ENCODE measurements at regions not wholly inside any gene's neighbourhood (a gene's known extent, or its start where the extent isn't known, plus 50 kb on each side); places are given as distances from the start of the nearest gene placed in this dataset.

- no peak for DNase-seq (ENCODE audit: low spot score)
These were observed 678.4 kb upstream of the GRM7 start for GRCh38 chr3:6182476-6182875.

DNA sequence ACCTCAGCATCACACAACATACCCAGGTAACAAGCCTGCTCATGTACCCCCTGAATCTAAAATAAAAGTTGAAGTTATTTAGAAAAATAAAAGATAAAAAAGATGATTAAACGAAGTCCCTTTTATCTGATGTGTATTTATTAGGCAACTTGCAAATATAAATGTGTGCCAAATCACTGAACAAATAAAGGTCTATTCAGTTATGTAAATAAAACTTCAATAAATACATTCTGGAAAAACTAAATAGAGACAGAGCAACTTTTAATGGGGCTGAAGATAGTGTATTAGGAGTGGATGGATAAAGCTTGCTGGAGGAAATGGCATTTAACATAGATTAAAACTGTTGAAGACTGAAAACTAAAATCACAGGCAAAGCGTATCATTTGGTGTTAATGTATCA is 678.0 kb upstream of the GRM7 start:
- no peak for DNase-seq (ENCODE audit: low spot score)

DNA sequence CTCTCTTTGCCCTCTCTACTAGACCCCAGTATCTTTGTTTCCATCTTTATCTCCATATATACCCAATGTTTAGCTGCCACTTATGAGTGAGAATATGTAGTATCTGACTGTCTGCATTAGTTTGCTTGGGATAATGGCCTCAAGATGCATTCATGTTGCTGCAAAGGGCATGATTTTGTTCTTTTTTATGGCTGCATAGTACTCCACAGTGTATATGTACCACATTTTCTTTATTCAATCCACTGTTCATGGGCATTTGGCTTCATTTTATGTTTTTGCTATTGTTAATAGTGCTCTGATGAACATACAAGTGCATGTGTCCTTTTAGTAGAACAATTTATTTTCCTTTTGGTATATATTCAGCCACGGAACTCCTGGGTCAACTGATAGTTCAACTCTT is 671.5 kb upstream of the GRM7 start:
- no peak for DNase-seq (ENCODE audit: low spot score)

- no peak for DNase-seq (ENCODE audit: low spot score)
These were observed 656.0 kb upstream of the GRM7 start for GRCh38 chr3:6204891-6205290.

GRCh38 chr3:6216135-6217026 is 644.5 kb upstream of the GRM7 start:
- DNase-seq (ENCODE audit: low spot score) = no peak

DNA sequence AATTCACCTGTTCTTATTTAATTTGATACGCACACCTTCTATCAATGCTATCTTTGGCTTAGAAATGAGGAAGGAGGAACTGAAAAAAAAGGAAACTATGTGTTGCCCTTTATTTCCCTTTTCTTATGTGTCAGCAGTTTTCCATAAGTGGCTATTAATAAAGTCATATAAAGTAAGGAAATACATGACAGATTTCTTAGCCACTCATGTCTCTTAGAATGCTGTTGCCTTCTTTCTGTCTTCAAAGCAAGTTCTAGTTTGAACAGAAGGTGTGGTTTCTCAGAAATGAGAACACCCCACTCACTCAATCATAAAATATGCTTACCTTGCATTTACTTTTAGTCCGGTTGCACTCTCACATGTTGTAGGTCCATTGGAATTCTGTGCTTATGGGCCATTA is 640.5 kb upstream of the GRM7 start:
- no peak for DNase-seq (ENCODE audit: low spot score)

DNA sequence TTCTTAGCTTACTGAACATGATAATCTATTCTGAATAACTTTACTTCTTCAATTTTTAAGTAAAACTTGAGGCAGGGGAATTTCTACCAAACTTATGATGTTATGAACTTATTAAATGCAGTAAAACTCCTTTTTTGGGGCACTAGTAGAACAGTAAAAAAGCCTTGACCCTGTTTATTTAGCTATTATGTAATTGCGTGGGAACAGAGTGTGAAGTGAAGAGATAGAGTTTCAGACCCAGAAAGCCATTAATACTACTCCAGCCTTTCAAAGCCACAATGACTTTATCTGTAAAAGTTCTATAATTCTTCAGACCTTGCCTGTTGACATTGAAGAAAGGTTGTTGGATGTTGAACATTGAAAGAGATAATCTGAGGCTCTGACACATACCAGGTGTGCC is 638.8 kb upstream of the GRM7 start:
- DNase-seq (ENCODE audit: low spot score) = no peak

GRCh38 chr3:6223572-6223971 is 637.3 kb upstream of the GRM7 start:
- no peak for DNase-seq (ENCODE audit: low spot score)

DNA sequence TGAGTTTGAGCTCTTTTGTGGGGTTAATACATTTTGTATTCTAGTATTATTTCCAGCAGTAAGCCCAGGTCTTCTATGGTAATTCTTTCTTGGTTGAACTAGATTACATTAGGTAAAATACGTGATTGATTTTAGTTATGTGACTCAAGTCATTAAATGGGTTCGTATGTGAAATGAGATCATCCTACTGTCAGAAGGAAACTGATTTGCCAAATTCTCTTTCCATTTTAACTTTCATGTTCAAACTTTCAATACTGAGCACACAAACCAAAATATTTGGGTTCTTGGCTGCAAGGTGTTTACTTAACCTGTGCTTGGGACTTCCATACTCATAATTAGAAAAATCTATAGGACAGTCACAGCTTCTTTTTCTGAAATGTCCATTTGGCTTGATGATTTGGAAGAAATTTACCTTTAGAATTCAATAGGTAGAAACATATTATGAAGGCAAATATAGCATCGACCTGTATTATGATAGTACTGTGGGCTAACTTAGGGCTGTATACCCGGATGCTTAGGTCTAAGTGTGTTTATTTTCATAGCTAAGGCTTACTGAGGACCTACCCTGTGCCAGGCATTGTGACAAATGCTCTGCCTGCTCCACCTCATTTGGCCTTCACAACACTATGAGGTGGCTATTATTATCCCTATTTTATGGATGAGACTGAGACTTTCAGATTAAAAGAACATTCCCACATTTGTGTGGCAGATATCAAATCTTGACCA is 631.8 kb upstream of the GRM7 start:
- DNase-seq (ENCODE audit: low spot score) = no peak

GRCh38 chr3:6229778-6230410 is 631.0 kb upstream of the GRM7 start:
- no peak for DNase-seq (ENCODE audit: low spot score)

DNA sequence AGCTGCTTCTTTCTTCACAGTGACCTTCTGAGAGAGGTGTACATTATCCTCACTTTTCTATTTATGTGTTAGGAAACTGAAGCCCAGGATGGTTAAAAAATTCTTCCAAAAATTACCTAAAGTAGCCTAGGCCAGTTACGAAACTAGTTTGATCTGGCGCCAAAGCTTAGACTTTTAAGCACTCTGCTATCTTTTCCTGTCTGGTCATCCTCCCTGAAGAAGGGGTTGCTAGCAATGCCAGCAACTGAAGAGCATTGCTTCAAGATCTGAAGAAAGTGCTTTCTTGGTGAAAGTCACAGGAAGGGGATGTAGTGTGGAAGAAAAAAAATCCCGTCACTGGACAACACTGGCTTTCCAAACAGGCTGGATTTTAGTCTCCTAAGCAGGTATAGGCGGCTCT is 618.8 kb upstream of the GRM7 start:
- no peak for DNase-seq (ENCODE audit: low spot score)

DNA sequence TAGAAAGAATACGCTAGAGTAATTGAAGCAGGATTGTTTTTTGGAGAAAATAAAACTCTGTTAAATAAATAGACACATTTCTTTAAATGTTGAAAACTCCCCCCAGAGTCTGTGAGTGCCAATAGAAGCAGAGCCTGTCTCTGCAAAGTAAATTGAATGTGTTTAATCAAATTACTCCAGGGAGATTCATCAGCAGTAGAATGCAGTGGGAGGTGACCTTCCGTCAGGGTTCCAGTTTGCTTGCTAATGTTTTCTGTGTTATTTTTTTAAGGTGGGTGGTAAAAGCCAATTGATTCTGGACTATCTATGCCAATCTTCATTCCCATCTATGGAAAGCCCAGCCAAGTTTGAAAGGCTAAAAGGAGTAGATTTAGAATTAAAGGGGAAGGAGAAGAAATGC is 612.4 kb upstream of the GRM7 start:
- DNase-seq (ENCODE audit: low spot score) = no peak

GRCh38 chr3:6249679-6250078 is 611.2 kb upstream of the GRM7 start:
- no peak for DNase-seq (ENCODE audit: low spot score)

DNA sequence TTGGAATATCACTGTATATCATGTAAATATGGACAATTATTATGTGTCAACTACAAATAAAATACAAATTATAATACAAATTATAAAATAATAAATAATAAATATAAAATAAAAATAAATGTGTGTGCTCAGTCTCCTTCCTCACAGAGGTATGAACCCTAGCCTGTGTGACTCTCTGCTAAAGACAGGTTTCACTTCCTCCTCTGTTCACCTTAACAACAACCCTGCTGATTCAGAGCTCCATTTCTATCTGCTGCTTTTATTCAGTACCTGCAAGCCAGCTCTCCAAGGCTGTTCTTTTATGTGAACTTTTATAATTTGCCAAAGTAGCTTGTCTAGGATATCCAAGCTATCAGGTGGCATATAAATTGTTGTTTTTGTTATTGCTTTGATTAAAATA is 610.7 kb upstream of the GRM7 start:
- no peak for DNase-seq (ENCODE audit: low spot score)

DNA sequence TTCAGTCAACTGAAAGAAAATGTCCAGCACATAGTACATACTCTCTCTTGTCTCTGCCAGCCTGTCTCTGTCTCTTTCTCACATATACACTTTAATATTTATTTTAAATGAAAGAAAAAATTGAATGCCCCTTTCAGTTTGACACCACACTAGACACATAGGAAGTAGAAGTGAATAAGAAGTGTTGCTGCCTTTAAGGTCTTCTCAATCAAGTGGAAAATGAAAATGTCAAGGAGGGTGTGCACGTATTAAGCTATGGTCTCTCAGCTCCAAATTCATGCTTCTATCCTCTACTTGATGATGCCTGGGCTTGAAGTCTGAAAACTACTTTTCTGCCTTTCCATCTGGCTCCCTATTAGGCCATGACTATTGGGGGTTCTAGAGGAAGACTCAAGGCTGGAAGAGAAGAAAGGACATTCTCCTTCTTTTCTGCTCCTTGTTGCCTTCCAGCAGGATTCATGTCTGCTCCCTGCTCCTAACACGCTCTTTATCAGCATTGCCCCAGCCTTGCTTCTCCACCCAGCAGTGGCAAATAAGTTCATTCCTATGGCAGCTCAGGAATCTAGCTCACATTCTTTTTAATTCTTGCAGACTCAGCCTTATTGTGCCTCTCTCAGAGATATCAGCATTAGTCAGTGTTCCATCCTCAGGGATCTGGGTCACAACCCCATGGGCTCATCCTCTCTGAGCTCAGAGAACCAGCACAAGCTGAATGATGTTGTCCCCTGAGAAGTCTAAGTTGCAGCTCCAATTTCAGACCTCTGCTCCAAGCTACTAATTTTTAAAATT is 609.1 kb upstream of the GRM7 start:
- DNase-seq (ENCODE audit: low spot score) = no peak

GRCh38 chr3:6254490-6254889 is 606.4 kb upstream of the GRM7 start:
- DNase-seq (ENCODE audit: low spot score) = no peak

DNA sequence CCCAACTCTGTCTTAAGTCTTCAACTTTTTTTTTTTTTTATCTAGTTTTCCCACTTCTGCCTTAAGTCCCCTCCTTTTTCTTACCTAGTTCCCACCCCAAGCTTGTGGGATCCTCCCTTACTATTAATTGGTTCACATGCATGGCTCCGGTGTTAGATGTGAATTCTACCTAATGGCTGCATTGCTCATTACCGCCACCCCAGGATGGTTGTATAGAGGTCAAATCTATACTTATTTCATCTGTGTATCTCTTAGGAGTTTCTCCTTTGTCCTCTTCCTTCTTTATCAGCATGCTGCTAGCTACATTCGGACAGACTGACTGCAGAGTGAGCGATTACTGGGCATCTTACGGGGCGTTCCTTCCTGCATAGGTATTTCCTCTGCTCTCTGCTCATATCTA is 605.7 kb upstream of the GRM7 start:
- DNase-seq (ENCODE audit: low spot score) = no peak

DNA sequence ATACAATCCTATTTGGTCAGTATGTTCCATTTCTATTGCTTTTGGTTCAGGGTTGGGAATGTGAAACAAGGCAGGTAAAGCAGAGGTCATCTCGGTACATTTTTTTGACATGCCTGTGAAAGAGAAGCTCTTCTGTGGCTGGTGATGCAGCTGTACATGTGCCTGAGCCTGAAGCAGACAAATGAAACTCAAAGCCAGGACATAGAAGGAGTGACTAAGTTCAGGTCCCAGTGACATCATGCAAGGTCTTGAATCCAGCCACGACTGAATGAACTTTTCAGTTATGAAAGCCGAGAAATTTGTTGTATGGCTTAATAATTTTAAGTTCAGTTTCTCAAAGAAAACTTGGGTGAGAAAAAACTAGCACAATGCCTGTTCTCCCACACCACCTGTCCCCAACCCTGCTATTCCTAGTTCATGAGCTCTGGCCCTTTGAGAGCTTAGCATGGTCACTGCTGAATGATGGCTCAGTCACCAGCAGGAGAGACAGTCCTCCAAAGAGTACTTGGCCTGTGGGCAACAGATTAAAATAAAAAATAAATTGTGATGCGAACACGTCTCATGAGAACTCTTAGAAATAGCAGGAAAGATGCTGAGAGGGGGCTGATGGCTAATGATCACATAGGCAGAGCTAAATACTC is 600.2 kb upstream of the GRM7 start:
- DNase-seq (ENCODE audit: low spot score) = no peak

- DNase-seq (ENCODE audit: low spot score) = no peak
These were observed 598.9 kb upstream of the GRM7 start for GRCh38 chr3:6262010-6262409.

DNA sequence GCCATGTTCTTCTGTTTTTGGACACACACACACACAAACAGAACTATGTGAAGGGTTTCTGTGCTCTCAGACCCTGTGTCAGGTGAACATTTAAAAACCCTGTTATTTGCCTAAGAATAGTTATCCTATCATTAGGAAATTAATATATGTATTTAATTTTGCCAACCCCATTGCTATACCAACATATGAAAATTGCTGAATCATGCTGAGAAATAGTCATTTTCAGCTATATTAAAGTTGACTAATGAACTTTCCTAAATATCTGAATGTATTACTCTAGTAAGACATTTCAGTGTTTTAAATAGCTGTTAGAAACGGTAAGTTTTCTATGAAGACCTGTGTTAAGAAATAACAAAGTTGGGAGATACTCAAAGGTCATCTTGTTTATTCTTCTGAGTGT is 596.9 kb upstream of the GRM7 start:
- no peak for DNase-seq (ENCODE audit: low spot score)

- DNase-seq (ENCODE audit: low spot score) = no peak
These were observed 596.0 kb upstream of the GRM7 start for GRCh38 chr3:6264906-6265305.

DNA sequence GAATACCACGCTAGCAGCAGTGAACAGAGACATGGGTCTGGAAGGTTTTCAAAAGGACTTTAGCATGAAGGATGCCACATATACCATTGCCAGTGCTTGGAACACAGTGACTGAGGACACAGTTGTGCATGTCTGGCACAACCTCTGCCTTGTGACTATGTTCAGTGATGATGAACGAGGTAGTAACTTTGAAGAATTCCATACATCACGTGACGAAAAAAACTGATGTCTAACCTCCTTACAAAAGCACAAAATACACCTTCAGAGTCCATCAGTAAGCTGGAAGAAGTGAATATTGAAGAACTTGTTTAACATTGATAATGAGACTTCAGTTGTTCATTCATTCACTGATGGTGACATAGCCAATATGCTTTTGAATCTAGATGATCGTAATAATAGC is 594.8 kb upstream of the GRM7 start:
- DNase-seq (ENCODE audit: low spot score) = no peak
